ACHN (cell line): ENCODE measurements at regions not wholly inside any gene's neighbourhood (a gene's known extent, or its start where the extent isn't known, plus 50 kb on each side); places are given as distances from the start of the nearest gene placed in this dataset.
"Not testable (repeated sequence)": the region's sequence is repeated elsewhere in the genome, so short reads cannot be mapped to it uniquely, and the experiment has no call there.

Source experiments
- DNase-seq: peaks from one replicate; pipeline ENCODE4 v3.0.0-alpha.2; 2015
- in situ Hi-C: cut with HindIII; loops from 2 replicates; pipeline ENCODE4 v1.10.0; 2017; ENCODE audit warnings: low sequenced_read_pairs, low pct_ligation_motif_present, low pct_unique_long_range_greater_than_20kb

- no peak for DNase-seq
- in situ Hi-C loops: no loop called here
These were observed 104.9 kb downstream of the CHIC2 start for GRCh38 chr4:53959343-53960120.

GRCh38 chr4:53956454-53956853 is 108.0 kb downstream of the CHIC2 start:
- no peak for DNase-seq
- in situ Hi-C loops: no loop called here

GRCh38 chr4:53956053-53956452 is 108.4 kb downstream of the CHIC2 start:
- no peak for DNase-seq
- in situ Hi-C loops: no loop called here

GRCh38 chr4:53951414-53951813 is 113.0 kb downstream of the CHIC2 start:
- DNase-seq: no peak
- in situ Hi-C loops: no loop called here

- in situ Hi-C loops: no loop called here
- DNase-seq: peak; percentile 64
These were observed 120.9 kb downstream of the CHIC2 start for GRCh38 chr4:53943345-53944085.

- in situ Hi-C loops: no loop called here
These were observed 121.7 kb downstream of the CHIC2 start for GRCh38 chr4:53942712-53943111.

GRCh38 chr4:53941331-53941730 is 123.1 kb downstream of the CHIC2 start:
- in situ Hi-C loops: no loop called here
- DNase-seq: no peak

More at GRCh38 chr4:53942712-53943111, 121.7 kb downstream of the CHIC2 start:
- DNase-seq: no peak

GRCh38 chr4:53939892-53940291 is 124.5 kb downstream of the CHIC2 start:
- in situ Hi-C loops, DNase-seq: not testable (repeated sequence)

- in situ Hi-C loops: no loop called here
- no peak for DNase-seq
These were observed 126.5 kb downstream of the CHIC2 start for GRCh38 chr4:53937918-53938317.

GRCh38 chr4:53937327-53937726 is 127.1 kb downstream of the CHIC2 start:
- DNase-seq: no peak
- in situ Hi-C loops: no loop called here

- in situ Hi-C loops: no loop called here
These were observed 128.6 kb downstream of the CHIC2 start for GRCh38 chr4:53935780-53936179.

GRCh38 chr4:53932796-53933610 is 131.4 kb downstream of the CHIC2 start:
- DNase-seq: no peak
- in situ Hi-C loops: no loop called here

More at GRCh38 chr4:53935780-53936179, 128.6 kb downstream of the CHIC2 start:
- DNase-seq: no peak

- in situ Hi-C loops: no loop called here
- no peak for DNase-seq
These were observed 132.9 kb downstream of the CHIC2 start for GRCh38 chr4:53931461-53931961.

GRCh38 chr4:53929955-53930798 is 134.2 kb downstream of the CHIC2 start:
- peak; percentile 72 for DNase-seq
- in situ Hi-C loops: no loop called here

GRCh38 chr4:53929311-53929710 is 135.1 kb downstream of the CHIC2 start:
- in situ Hi-C loops: no loop called here
- no peak for DNase-seq

GRCh38 chr4:53928825-53929224 is 135.6 kb downstream of the CHIC2 start:
- DNase-seq: no peak
- in situ Hi-C loops: no loop called here

- in situ Hi-C loops: no loop called here
- no peak for DNase-seq
These were observed 139.3 kb downstream of the CHIC2 start for GRCh38 chr4:53925050-53925605.
